GM23248 (cell line): ENCODE measurements at regions not wholly inside any gene's neighbourhood (a gene's known extent, or its start where the extent isn't known, plus 50 kb on each side); places are given as distances from the start of the nearest gene placed in this dataset.
"Not testable (repeated sequence)": the region's sequence is repeated elsewhere in the genome, so short reads cannot be mapped to it uniquely, and the experiment has no call there.

Experiments
- DNase-seq: peaks from one replicate; pipeline ENCODE4 v3.0.0-alpha.2; 2015
- H2AFZ ChIP-seq: fragments of 200-600 bp; sonication (generic); 2 replicates; pipeline ENCODE4 v1.6.1; 2016; ENCODE audit warnings: antibody characterized with exemption
- H3F3A ChIP-seq: fragments of 200-600 bp; sonication (generic); 2 replicates; pipeline ENCODE4 v1.6.1; 2016; ENCODE audit warnings: mild to moderate bottlenecking, antibody characterized with exemption, mixed run types; ENCODE audit not compliant: insufficient read depth
- H3K27ac ChIP-seq: fragments of 200-600 bp; sonication (generic); 2 replicates; pipeline ENCODE4 v1.5.1; 2016; ENCODE audit warnings: mild to moderate bottlenecking
- H3K27me3 ChIP-seq: fragments of 200-600 bp; sonication (generic); replicated peaks from 2 replicates; pipeline ENCODE4 v1.6.1; 2016; ENCODE audit warnings: mild to moderate bottlenecking; ENCODE audit not compliant: insufficient read depth
- H3K36me3 ChIP-seq: fragments of 200-600 bp; sonication (generic); 2 replicates; pipeline ENCODE4 v1.6.1; 2016; ENCODE audit warnings: low read depth, mild to moderate bottlenecking
- H3K4me1 ChIP-seq: fragments of 200-600 bp; sonication (generic); 2 replicates; pipeline ENCODE4 v1.6.1; 2016; ENCODE audit warnings: mild to moderate bottlenecking; ENCODE audit not compliant: insufficient read depth
- H3K4me2 ChIP-seq: fragments of 200-600 bp; sonication (generic); one replicate; pipeline ENCODE4 v1.6.1; 2016; ENCODE audit warnings: mild to moderate bottlenecking; ENCODE audit not compliant: unreplicated experiment
- H3K4me3 ChIP-seq: fragments of 200-600 bp; sonication (generic); 2 replicates; pipeline ENCODE4 v1.5.1; 2016; ENCODE audit warnings: mild to moderate bottlenecking
- H3K79me2 ChIP-seq: fragments of 200-600 bp; sonication (generic); 2 replicates; pipeline ENCODE4 v1.6.1; 2016; ENCODE audit warnings: mild to moderate bottlenecking; ENCODE audit not compliant: insufficient read depth
- H3K9ac ChIP-seq: fragments of 200-600 bp; sonication (generic); 2 replicates; pipeline ENCODE4 v1.6.1; 2016; ENCODE audit warnings: mild to moderate bottlenecking
- H3K9me2 ChIP-seq: fragments of 200-600 bp; sonication (generic); 2 replicates; pipeline ENCODE4 v1.6.1; 2016; ENCODE audit warnings: mixed run types, mild to moderate bottlenecking, moderate library complexity; ENCODE audit not compliant: insufficient read depth
- H3K9me3 ChIP-seq: fragments of 200-600 bp; sonication (generic); one replicate; pipeline ENCODE4 v1.6.1; 2017; ENCODE audit warnings: low read depth
- H4K20me1 ChIP-seq: fragments of 200-600 bp; sonication (generic); 2 replicates; pipeline ENCODE4 v1.6.0; 2016; ENCODE audit not compliant: insufficient read depth
- EZH2 ChIP-seq: fragments of 200-600 bp; sonication (generic); IDR thresholded peaks from 2 replicates; pipeline ENCODE4 v1.6.1; 2018; ENCODE audit warnings: antibody characterized with exemption, mild to moderate bottlenecking; ENCODE audit not compliant: insufficient read depth, poor library complexity, severe bottlenecking
- EZH2phosphoT487 ChIP-seq: fragments of 200-600 bp; sonication (generic); IDR thresholded peaks from 2 replicates; pipeline ENCODE4 v1.6.1; 2018; ENCODE audit warnings: antibody characterized with exemption, moderate library complexity, mild to moderate bottlenecking, low read depth; ENCODE audit not compliant: insufficient read depth
- WGBS, 2 experiments: methylation state at CpG; one replicate each; pipeline ENCODE4 v1.1.6; 2015 to 2017; ENCODE audit warnings: low lambda C conversion rate in 2 of 2, low coverage in 1 of 2; ENCODE audit errors: missing lambda C conversion rate in 2 of 2; 5-methylcytosine and 5-hydroxymethylcytosine counted together
- in situ Hi-C: fragments of 300-500 bp; cut with MboI; formaldehyde crosslinking; loops from 2 replicates; pipeline ENCODE4 v1.15.0; 2020

GRCh38 chr4:43607827-43608461, 715.4 kb downstream of the GRXCR1 start:
- no peaks in the 10 kb centered on the region for H3K4me1 ChIP-seq
- H3K79me2 ChIP-seq = no peaks in the 10 kb centered on the region
- no peaks in the 10 kb centered on the region for H3K9me3 ChIP-seq
- in situ Hi-C loops = no loop called here
- H3F3A ChIP-seq = no peaks in the 10 kb centered on the region
- H3K27me3 ChIP-seq = no peaks in the 10 kb centered on the region
- no peak for DNase-seq
- H3K36me3 ChIP-seq = no peaks in the 10 kb centered on the region
- H3K4me3 ChIP-seq = no peak overlapping the region
- H2AFZ ChIP-seq = no peak overlapping the region
- H3K9ac ChIP-seq = no peak overlapping the region
- H3K27ac ChIP-seq = no peak overlapping the region
- no peaks in the 10 kb centered on the region for H3K9me2 ChIP-seq
- no peaks in the 10 kb centered on the region for H4K20me1 ChIP-seq
- no peak for TF ChIP-seq EZH2phosphoT487
- no peak for TF ChIP-seq EZH2
- H3K4me2 ChIP-seq = no peak overlapping the region
- WGBS, 2 experiments = 18 to 24% methylated on average over 4 of the region's 4 CpGs

DNA sequence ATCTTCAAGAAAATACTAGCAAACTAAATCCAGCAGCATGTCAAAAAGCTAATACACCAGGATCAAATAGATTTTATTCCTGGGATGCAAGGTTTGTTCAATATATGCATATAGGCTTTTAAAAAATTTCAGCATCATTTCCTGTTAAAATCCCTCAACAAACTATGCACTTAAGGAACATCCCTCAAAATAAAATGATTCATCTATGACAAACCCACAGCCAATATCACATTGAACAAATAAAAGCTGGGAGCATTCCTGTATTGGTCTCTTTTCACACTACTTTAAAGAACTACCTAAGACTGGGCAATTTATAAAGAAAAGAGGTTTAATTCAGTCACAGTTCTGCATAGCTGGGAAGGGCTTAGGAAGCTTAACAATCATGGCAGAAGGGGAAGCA, 726.7 kb downstream of the GRXCR1 start:
- H3K4me3 ChIP-seq = no peak overlapping the region
- H3K36me3 ChIP-seq = no peaks in the 10 kb centered on the region
- no peaks in the 10 kb centered on the region for H3K4me1 ChIP-seq
- no peaks in the 10 kb centered on the region for H3K79me2 ChIP-seq
- DNase-seq = no peak
- in situ Hi-C loops = no loop called here
- H2AFZ ChIP-seq = no peak overlapping the region
- no peaks in the 10 kb centered on the region for H4K20me1 ChIP-seq
- no peaks in the 10 kb centered on the region for H3F3A ChIP-seq
- no peaks in the 10 kb centered on the region for H3K27me3 ChIP-seq
- no peak overlapping the region for H3K4me2 ChIP-seq
- TF ChIP-seq EZH2 (no peak), EZH2phosphoT487 (no peak)
- no peaks in the 10 kb centered on the region for H3K9me2 ChIP-seq
- no peak overlapping the region for H3K27ac ChIP-seq
- H3K9ac ChIP-seq = no peak overlapping the region
- no peaks in the 10 kb centered on the region for H3K9me3 ChIP-seq

DNA sequence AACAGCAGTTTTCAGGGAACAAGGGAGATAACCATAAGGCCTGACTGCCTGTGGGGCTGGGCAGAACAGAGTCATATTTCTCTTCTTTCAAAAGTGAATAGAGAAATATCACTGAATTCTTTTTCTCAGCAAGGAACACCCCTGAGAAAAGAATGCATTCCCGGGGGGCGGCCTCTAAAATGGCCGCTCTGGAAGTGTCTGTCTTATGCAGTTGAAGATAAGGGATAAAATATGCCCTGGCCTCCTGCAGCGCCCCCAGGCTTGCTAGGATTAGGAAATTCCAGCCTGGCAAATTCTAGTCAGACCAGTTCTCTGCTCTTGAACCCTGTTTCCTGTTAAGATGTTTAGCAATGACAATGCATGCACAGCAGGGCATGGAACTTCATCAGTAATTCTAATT, 745.4 kb downstream of the GRXCR1 start:
- H4K20me1 ChIP-seq, H2AFZ ChIP-seq, DNase-seq, H3K9me2 ChIP-seq, H3K9me3 ChIP-seq, H3K4me3 ChIP-seq, H3K27me3 ChIP-seq, in situ Hi-C loops, H3K36me3 ChIP-seq, H3K79me2 ChIP-seq, H3K4me1 ChIP-seq, H3K9ac ChIP-seq, H3K27ac ChIP-seq, H3F3A ChIP-seq, H3K4me2 ChIP-seq: not testable (repeated sequence)
- WGBS, 2 experiments = 48 to 49% methylated on average over 4 of the region's 4 CpGs

DNA sequence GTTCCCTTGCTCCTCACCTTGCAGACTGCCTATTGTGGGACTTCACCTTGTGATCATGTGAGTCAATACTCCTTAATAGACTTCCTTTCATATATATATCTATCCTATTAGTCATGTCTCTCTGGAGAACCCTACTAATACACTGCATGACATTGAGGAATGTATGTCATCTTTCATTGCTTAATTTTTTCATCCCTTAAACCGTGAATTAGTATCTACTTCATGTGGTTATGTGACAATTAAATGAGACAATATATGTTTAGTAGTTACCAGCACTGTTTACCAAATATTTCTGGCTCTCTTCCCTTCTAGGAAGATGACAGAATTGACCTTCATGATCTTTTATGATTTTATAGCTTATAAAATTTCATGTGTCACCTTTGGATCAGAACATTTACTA, 759.5 kb downstream of the GRXCR1 start:
- TF ChIP-seq EZH2 (no peak), EZH2phosphoT487 (no peak)
- WGBS, 2 experiments = 7 to 12% methylated on average over 1 of the region's 1 CpG
- H2AFZ ChIP-seq = no peak overlapping the region
- H3K27ac ChIP-seq = no peak overlapping the region
- no peaks in the 10 kb centered on the region for H3K9me2 ChIP-seq
- H3K27me3 ChIP-seq = no peaks in the 10 kb centered on the region
- no peak overlapping the region for H3K4me2 ChIP-seq
- H4K20me1 ChIP-seq = no peaks in the 10 kb centered on the region
- no peaks in the 10 kb centered on the region for H3K4me1 ChIP-seq
- no peaks in the 10 kb centered on the region for H3K9me3 ChIP-seq
- no peak overlapping the region for H3K4me3 ChIP-seq
- H3K9ac ChIP-seq = no peak overlapping the region
- in situ Hi-C loops = no loop called here
- no peaks in the 10 kb centered on the region for H3K79me2 ChIP-seq
- H3K36me3 ChIP-seq = no peaks in the 10 kb centered on the region
- no peak for DNase-seq
- H3F3A ChIP-seq = no peaks in the 10 kb centered on the region

DNA sequence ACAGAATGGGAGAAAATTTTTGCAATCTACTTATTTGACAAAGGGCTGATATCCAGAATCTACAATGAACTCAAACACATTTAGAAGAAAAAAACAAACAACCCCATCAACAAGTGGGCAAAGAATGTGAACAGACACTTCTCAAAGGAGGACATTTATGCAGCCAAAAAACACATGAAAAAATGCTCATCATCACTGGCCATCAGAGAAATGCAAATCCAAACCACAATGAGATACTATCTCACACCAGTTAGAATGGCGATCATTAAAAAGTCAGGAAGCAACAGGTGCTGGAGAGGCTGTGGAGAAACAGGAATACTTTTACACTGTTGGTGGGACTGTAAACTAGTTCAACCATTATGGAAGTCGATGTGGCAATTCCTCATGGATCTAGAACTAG, 767.0 kb downstream of the GRXCR1 start:
- DNase-seq, H4K20me1 ChIP-seq, H3K4me2 ChIP-seq, H3K9me3 ChIP-seq, in situ Hi-C loops, H3K9ac ChIP-seq, H3K4me1 ChIP-seq, H3K36me3 ChIP-seq, H3K4me3 ChIP-seq, H2AFZ ChIP-seq, H3K27ac ChIP-seq, H3K9me2 ChIP-seq, H3F3A ChIP-seq, H3K79me2 ChIP-seq, H3K27me3 ChIP-seq: not testable (repeated sequence)
- WGBS, 2 experiments = 33 to 50% methylated on average over 2 of the region's 2 CpGs

DNA sequence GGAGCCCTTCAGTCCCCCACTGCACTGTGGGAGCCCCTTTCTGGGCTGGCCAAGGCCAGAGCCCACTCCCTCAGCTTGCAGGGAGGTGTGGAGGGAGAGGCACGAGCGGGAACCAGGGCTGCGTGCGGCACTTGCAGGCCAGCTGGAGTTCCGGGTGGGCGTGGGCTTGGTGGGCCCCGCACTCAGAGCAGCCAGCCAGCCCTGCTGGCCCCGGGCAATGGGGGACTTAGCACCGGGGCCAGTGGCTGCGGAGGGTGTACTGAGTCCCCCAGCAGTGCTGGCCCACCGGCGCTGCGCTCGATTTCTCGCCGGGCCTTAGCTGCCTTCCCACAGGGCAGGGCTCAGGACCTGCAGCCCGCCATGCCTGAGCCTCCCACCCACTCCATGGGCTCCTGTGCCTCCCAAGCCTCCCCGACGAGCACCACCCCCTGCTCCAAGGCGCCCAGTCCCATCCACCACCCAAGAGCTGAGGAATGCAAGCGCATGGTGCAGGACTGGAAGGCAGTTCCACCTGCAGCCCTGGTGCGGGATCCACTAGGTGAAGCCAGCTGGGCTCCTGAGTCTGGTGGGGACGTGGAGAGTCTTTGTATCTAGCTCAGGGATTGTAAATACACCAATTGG, 776.2 kb downstream of the KCTD8 start:
- H3K27me3 ChIP-seq, H3K4me3 ChIP-seq, H3K9ac ChIP-seq, in situ Hi-C loops, H3K79me2 ChIP-seq, H3K4me1 ChIP-seq, H3K4me2 ChIP-seq, H3K36me3 ChIP-seq, H3F3A ChIP-seq, H3K27ac ChIP-seq, DNase-seq, H2AFZ ChIP-seq, H3K9me3 ChIP-seq, H3K9me2 ChIP-seq, H4K20me1 ChIP-seq: not testable (repeated sequence)
- WGBS, 2 experiments = 38 to 51% methylated on average over 12 to 15 of the region's 23 CpGs
